HUES48 (cell line): ENCODE measurements at regions not wholly inside any gene's neighbourhood (a gene's known extent, or its start where the extent isn't known, plus 50 kb on each side); places are given as distances from the start of the nearest gene placed in this dataset.
"Not testable (repeated sequence)": the region's sequence is repeated elsewhere in the genome, so short reads cannot be mapped to it uniquely, and the experiment has no call there.

Experiments used
- H3K27ac ChIP-seq: one replicate; pipeline ENCODE4 v1.7.0; 2013; ENCODE audit warnings: low read depth, low read length, inconsistent platforms
- H3K27me3 ChIP-seq: 2 replicates; pipeline ENCODE4 v1.6.1; 2013; ENCODE audit warnings: mild to moderate bottlenecking, low read length; ENCODE audit not compliant: control insufficient read depth, insufficient read depth
- H3K36me3 ChIP-seq: 2 replicates; pipeline ENCODE4 v1.6.1; 2013; ENCODE audit warnings: low read length; ENCODE audit not compliant: control insufficient read depth, insufficient read depth
- H3K4me1 ChIP-seq: 2 replicates; pipeline ENCODE4 v1.6.1; 2013; ENCODE audit warnings: mild to moderate bottlenecking, low read length; ENCODE audit not compliant: control insufficient read depth, insufficient read depth
- H3K4me3 ChIP-seq: 2 replicates; pipeline ENCODE4 v1.5.1; 2013; ENCODE audit warnings: mild to moderate bottlenecking, low read depth, low read length
- H3K9ac ChIP-seq: 2 replicates; pipeline ENCODE4 v1.6.1; 2013; ENCODE audit warnings: mild to moderate bottlenecking, low read depth, low read length, moderate library complexity
- H3K9me3 ChIP-seq: 2 replicates; pipeline ENCODE4 v1.6.1; 2013; ENCODE audit warnings: low read length; ENCODE audit not compliant: control insufficient read depth, insufficient read depth

GRCh38 chr10:85137253-85137652 is 808.9 kb downstream of the CCSER2 start:
- Histone ChIP-seq H3K9me3 (no peaks in the 10 kb centered on the region), H3K27me3 (no peaks in the 10 kb centered on the region), H3K4me3 (no peak overlapping the region), H3K36me3 (no peaks in the 10 kb centered on the region), H3K4me1 (no peaks in the 10 kb centered on the region), H3K27ac (no peak overlapping the region), H3K9ac (no peak overlapping the region)

GRCh38 chr10:85138046-85138445 is 809.7 kb downstream of the CCSER2 start:
- Histone ChIP-seq H3K9ac (no peak overlapping the region), H3K27me3 (no peaks in the 10 kb centered on the region), H3K4me1 (no peaks in the 10 kb centered on the region), H3K36me3 (no peaks in the 10 kb centered on the region), H3K27ac (no peak overlapping the region), H3K9me3 (0 out of 2 replicates have a peak, but pooled peaks cover 4% of the 10 kb centered on the region), H3K4me3 (no peak overlapping the region)

GRCh38 chr10:85139124-85139523 is 810.7 kb downstream of the CCSER2 start:
- Histone ChIP-seq H3K4me1 (no peaks in the 10 kb centered on the region), H3K36me3 (no peaks in the 10 kb centered on the region), H3K4me3 (no peak overlapping the region), H3K9ac (no peak overlapping the region), H3K27me3 (no peaks in the 10 kb centered on the region), H3K9me3 (peaks cover 14% of the 10 kb centered on the region; the same call in 1 of the 2 replicates), H3K27ac (no peak overlapping the region)

GRCh38 chr10:85141520-85141919 is 813.1 kb downstream of the CCSER2 start:
- H3K27ac ChIP-seq, H3K27me3 ChIP-seq, H3K4me1 ChIP-seq, H3K4me3 ChIP-seq, H3K36me3 ChIP-seq, H3K9ac ChIP-seq: not testable (repeated sequence)
- H3K9me3 ChIP-seq: peaks cover 18% of the 10 kb centered on the region

- Histone ChIP-seq H3K27ac (no peak overlapping the region), H3K4me1 (peaks cover 35% of the 10 kb centered on the region), H3K27me3 (0 out of 2 replicates have a peak, but pooled peaks cover 7% of the 10 kb centered on the region), H3K9me3 (peaks cover 18% of the 10 kb centered on the region), H3K9ac (no peak overlapping the region), H3K36me3 (no peaks in the 10 kb centered on the region), H3K4me3 (no peak overlapping the region)
Measured at GRCh38 chr10:85145966-85146365, 817.6 kb downstream of the CCSER2 start.

- no peak overlapping the region for H3K27ac ChIP-seq
- H3K4me1 ChIP-seq: peaks cover 51% of the 10 kb centered on the region
- no peak overlapping the region for H3K9ac ChIP-seq
- no peaks in the 10 kb centered on the region for H3K36me3 ChIP-seq
- peaks cover 18% of the 10 kb centered on the region for H3K9me3 ChIP-seq
- no peak overlapping the region for H3K4me3 ChIP-seq
- H3K27me3 ChIP-seq: 0 out of 2 replicates have a peak, but pooled peaks cover 7% of the 10 kb centered on the region
Measured at GRCh38 chr10:85147346-85148250, 819.2 kb downstream of the CCSER2 start.

- Histone ChIP-seq H3K36me3 (no peaks in the 10 kb centered on the region), H3K9me3 (peaks cover 6% of the 10 kb centered on the region), H3K27me3 (0 out of 2 replicates have a peak, but pooled peaks cover 7% of the 10 kb centered on the region), H3K9ac (no peak overlapping the region), H3K27ac (no peak overlapping the region), H3K4me3 (no peak overlapping the region), H3K4me1 (peaks cover 54% of the 10 kb centered on the region)
Measured at GRCh38 chr10:85148693-85149640, 820.6 kb downstream of the CCSER2 start.

GRCh38 chr10:85149766-85150165 is 821.4 kb downstream of the CCSER2 start:
- Histone ChIP-seq H3K4me3 (no peak overlapping the region), H3K4me1 (peaks cover 54% of the 10 kb centered on the region), H3K27me3 (0 out of 2 replicates have a peak, but pooled peaks cover 7% of the 10 kb centered on the region), H3K9me3 (no peaks in the 10 kb centered on the region; the same call in 1 of the 2 replicates), H3K9ac (no peak overlapping the region), H3K36me3 (no peaks in the 10 kb centered on the region), H3K27ac (no peak overlapping the region)

GRCh38 chr10:85151506-85151905 is 823.1 kb downstream of the CCSER2 start:
- H3K4me3 ChIP-seq: no peak overlapping the region
- H3K27me3 ChIP-seq: 0 out of 2 replicates have a peak, but pooled peaks cover 7% of the 10 kb centered on the region
- peak overlapping the region; percentile 48 for H3K27ac ChIP-seq
- H3K4me1 ChIP-seq: peaks cover 54% of the 10 kb centered on the region
- H3K9me3 ChIP-seq: no peaks in the 10 kb centered on the region
- no peak overlapping the region for H3K9ac ChIP-seq
- no peaks in the 10 kb centered on the region for H3K36me3 ChIP-seq

- H3K9ac ChIP-seq: no peak overlapping the region
- peaks cover 51% of the 10 kb centered on the region for H3K4me1 ChIP-seq
- no peak overlapping the region for H3K27ac ChIP-seq
- H3K27me3 ChIP-seq: 0 out of 2 replicates have a peak, but pooled peaks cover 7% of the 10 kb centered on the region
- no peaks in the 10 kb centered on the region for H3K9me3 ChIP-seq
- no peak overlapping the region for H3K4me3 ChIP-seq
- H3K36me3 ChIP-seq: no peaks in the 10 kb centered on the region
Measured at GRCh38 chr10:85152496-85152895, 824.1 kb downstream of the CCSER2 start.
